ENCODE measurements at regions not wholly inside any gene's neighbourhood (a gene's known extent, or its start where the extent isn't known, plus 50 kb on each side); places are given as distances from the start of the nearest gene placed in this dataset.

GRCh38 chr2:236724200-236724599, 154.6 kb downstream of the ACKR3 start:
- TF ChIP-seq CTCF (IDR thresholded peaks at IDR 0.05; ENCODE audit: low read length) (no peak), EZH2phosphoT487 (IDR thresholded peaks at IDR 0.05; ENCODE audit: low read length) (no peak)
